ENCODE measurements at regions not wholly inside any gene's neighbourhood (a gene's known extent, or its start where the extent isn't known, plus 50 kb on each side); places are given as distances from the start of the nearest gene placed in this dataset.

- Histone ChIP-seq H3K4me1 (peaks cover 0 to 10% (median 0%) of the 10 kb centered on the region in 4 donors), H3K9me3 (no peaks in the 10 kb centered on the region), H3K36me3 (no peaks in the 10 kb centered on the region), H3K27me3 (no peaks in the 10 kb centered on the region), H3K4me3 (no peak overlapping the region), H3K27ac (no peak overlapping the region)
- intact Hi-C loops (cut with DNase I; ENCODE audit: low total_unique reads) = loop anchor here (10.0 kb wide), 1 partner anchor 248 kb away; no protein-coding TSS in a partner anchor
- no peak for DNase-seq
- no peak for TF ChIP-seq CTCF (IDR thresholded peaks at IDR 0.05)
Observed at GRCh38 chr1:90572446-90572845, 144.7 kb downstream of the BARHL2 start.

GRCh38 chr1:90568436-90568835 lies 148.7 kb downstream of the BARHL2 start:
- no peak overlapping the region for H3K4me3 ChIP-seq
- no peaks in the 10 kb centered on the region for H3K9me3 ChIP-seq
- H3K4me1 ChIP-seq = peaks cover 0 to 18% (median 0%) of the 10 kb centered on the region in 4 donors
- intact Hi-C loops (cut with DNase I; ENCODE audit: low total_unique reads) = no loop called here
- H3K36me3 ChIP-seq = no peaks in the 10 kb centered on the region
- no peak for DNase-seq
- H3K27me3 ChIP-seq = no peaks in the 10 kb centered on the region
- TF ChIP-seq CTCF (IDR thresholded peaks at IDR 0.05) = no peak
- H3K27ac ChIP-seq = no peak overlapping the region

GRCh38 chr1:90564164-90564563 lies 152.9 kb downstream of the BARHL2 start:
- intact Hi-C loops (cut with DNase I; ENCODE audit: low total_unique reads) = no loop called here
- DNase-seq = no peak
- no peak for TF ChIP-seq CTCF (IDR thresholded peaks at IDR 0.05)
- Histone ChIP-seq H3K4me1 (peaks cover 0 to 28% (median under 1%) of the 10 kb centered on the region in 4 donors), H3K27ac (no peak overlapping the region), H3K36me3 (no peaks in the 10 kb centered on the region), H3K9me3 (no peaks in the 10 kb centered on the region), H3K4me3 (no peak overlapping the region), H3K27me3 (no peaks in the 10 kb centered on the region)

- H3K4me1 ChIP-seq = peaks cover 0 to 31% (median 2%) of the 10 kb centered on the region in 4 donors
- no peaks in the 10 kb centered on the region for H3K27me3 ChIP-seq
- no peak overlapping the region for H3K4me3 ChIP-seq
- no peak overlapping the region for H3K27ac ChIP-seq
- intact Hi-C loops (cut with DNase I; ENCODE audit: low total_unique reads) = no loop called here
- no peaks in the 10 kb centered on the region for H3K36me3 ChIP-seq
- DNase-seq = no peak
- TF ChIP-seq CTCF (IDR thresholded peaks at IDR 0.05) = no peak
- H3K9me3 ChIP-seq = no peaks in the 10 kb centered on the region
Observed at GRCh38 chr1:90562892-90563291, 154.2 kb downstream of the BARHL2 start.

GRCh38 chr1:90561911-90562310 lies 155.2 kb downstream of the BARHL2 start:
- DNase-seq = no peak

More at GRCh38 chr1:90561911-90562310, 155.2 kb downstream of the BARHL2 start:
- Histone ChIP-seq H3K27me3 (no peaks in the 10 kb centered on the region), H3K9me3 (no peaks in the 10 kb centered on the region), H3K4me1 (peaks cover 0 to 31% (median 2%) of the 10 kb centered on the region in 4 donors), H3K36me3 (no peaks in the 10 kb centered on the region), H3K27ac (no peak overlapping the region), H3K4me3 (no peak overlapping the region)
- intact Hi-C loops (cut with DNase I; ENCODE audit: low total_unique reads) = no loop called here
- no peak for TF ChIP-seq CTCF (IDR thresholded peaks at IDR 0.05)

All from tibial artery (tissue), 4 donors.